ENCODE measurements at regions not wholly inside any gene's neighbourhood (a gene's known extent, or its start where the extent isn't known, plus 50 kb on each side); places are given as distances from the start of the nearest gene placed in this dataset.

DNA sequence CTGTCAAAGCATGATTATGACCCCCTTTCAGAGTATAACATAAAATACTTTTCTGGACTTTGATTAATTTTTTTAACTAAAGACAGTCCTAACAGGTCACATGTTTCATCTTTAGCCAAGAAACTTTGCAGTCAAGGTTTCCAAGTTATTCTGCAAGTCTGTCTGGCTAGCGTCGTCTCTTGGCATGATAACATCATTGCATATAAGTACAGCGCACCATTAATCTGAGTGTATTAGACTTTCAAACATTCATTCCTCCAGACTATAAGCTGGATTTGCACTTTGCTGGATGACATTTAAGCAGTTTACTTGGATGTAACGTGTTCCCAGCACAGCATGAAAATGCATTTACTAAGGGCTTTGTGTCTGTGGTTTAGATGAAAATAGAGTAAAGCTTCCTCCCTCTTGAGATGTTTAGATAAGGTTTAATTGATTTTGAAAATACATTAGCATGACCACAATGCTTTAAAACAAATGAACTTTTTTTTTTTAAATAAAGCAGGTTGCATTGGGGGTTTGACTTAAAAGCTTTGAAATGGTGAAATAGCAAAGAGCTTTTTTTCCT is 349.0 kb upstream of the MTPN start:
- no peak overlapping the region for H3K4me3 ChIP-seq (ENCODE audit: low read depth, low read length)
- DNase-seq (ENCODE audit: low read depth): no peak
- TF ChIP-seq, protein P1, sequence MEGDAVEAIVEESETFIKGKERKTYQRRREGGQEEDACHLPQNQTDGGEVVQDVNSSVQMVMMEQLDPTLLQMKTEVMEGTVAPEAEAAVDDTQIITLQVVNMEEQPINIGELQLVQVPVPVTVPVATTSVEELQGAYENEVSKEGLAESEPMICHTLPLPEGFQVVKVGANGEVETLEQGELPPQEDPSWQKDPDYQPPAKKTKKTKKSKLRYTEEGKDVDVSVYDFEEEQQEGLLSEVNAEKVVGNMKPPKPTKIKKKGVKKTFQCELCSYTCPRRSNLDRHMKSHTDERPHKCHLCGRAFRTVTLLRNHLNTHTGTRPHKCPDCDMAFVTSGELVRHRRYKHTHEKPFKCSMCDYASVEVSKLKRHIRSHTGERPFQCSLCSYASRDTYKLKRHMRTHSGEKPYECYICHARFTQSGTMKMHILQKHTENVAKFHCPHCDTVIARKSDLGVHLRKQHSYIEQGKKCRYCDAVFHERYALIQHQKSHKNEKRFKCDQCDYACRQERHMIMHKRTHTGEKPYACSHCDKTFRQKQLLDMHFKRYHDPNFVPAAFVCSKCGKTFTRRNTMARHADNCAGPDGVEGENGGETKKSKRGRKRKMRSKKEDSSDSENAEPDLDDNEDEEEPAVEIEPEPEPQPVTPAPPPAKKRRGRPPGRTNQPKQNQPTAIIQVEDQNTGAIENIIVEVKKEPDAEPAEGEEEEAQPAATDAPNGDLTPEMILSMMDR (IDR thresholded peaks at IDR 0.05; ENCODE audit: insufficient read depth, low read depth, low read length, missing control alignments): no peak

DNA sequence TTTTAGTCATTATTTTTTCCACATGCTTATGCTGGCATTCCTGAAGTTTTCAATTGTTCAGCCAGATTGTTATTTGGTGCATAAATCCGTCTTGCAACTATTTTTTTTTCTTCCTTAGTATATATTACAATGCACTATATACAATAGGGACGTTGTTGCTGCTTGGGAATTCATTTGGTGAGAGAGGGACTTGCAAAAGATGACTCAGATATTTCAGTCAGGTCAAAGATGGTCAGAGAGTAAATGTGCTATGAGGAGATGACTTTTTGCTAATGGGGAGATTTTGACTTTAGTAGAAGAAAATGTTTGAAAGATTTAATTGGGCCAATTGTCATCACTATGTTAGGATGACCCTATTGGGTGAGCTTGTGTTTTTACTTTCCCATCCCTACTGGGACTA is 348.4 kb upstream of the MTPN start:
- TF ChIP-seq, protein P1 (IDR thresholded peaks at IDR 0.05; ENCODE audit: insufficient read depth, low read depth, low read length, missing control alignments): no peak
- DNase-seq (ENCODE audit: low read depth): no peak
- no peak overlapping the region for H3K4me3 ChIP-seq (ENCODE audit: low read depth, low read length)

DNA sequence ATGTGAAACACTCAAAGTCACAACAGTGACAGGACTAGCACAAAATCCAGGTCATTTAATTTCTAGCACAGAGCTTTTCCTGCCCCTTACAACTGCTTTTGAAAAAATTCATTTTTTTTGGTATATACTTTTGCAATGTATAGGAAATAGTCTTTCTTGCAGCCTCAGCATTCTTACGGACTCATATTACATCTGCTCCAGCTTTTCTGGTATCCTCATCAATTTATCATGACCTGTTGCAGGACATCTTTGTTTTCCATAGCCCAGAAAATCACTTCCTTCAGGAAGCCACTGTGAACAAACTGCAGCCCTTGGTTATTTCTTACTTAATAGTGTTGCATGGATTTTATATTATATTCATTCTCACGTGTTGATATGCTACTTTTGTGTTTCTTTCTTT is 347.9 kb upstream of the MTPN start:
- TF ChIP-seq, protein P1 (IDR thresholded peaks at IDR 0.05; ENCODE audit: insufficient read depth, low read depth, low read length, missing control alignments): no peak
- DNase-seq (ENCODE audit: low read depth): no peak
- no peak overlapping the region for H3K4me3 ChIP-seq (ENCODE audit: low read depth, low read length)

DNA sequence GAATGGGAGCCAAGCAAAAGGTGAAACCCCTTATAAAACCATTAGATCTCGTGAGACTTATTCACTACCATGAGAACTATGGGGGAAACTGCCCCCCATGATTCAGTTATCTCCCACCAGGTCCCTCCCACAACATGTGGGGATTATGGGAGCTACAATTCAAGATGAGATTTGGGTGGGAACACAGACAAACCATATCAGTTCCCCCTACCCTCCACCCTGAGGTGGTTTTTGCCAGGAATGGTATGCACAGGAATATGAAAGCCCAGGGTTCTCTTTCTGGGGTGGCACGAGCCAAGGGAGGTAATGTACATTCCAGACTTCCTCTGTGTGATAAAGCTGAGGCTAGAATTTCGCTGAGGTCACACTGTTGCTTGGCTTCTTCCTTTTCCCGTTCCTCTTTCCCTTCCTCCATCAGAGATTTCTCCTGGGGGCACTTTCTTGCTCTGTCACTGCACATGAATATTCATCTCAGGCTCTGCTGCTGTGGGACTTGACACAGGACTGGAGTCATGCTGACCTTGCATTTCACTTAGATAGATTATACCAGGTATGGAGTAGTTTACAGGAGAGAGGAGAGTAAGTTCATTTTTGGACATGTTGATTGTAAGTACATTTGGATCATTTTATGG is 347.0 kb upstream of the MTPN start:
- no peak for DNase-seq (ENCODE audit: low read depth)
- no peak overlapping the region for H3K4me3 ChIP-seq (ENCODE audit: low read depth, low read length)
- TF ChIP-seq, protein P1 (IDR thresholded peaks at IDR 0.05; ENCODE audit: insufficient read depth, low read depth, low read length, missing control alignments): no peak

DNA sequence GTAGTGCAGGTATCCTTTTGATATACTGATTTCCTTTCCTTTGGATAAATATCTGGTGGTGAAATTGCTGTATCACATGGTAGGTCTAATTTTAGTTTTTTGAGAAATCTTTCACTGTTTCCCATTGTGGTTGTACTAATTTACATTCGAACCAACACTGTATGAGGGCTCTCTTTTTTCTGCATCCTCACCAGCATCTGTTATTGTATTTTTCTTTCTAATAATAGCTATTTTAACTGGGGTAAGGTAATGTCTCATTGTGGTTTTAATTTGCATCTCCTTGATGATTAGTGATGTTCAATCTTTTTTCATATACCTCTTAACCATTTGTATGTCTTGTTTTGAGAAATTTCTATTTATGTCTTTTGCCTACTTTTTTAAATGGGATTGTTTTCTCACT is 335.4 kb upstream of the MTPN start:
- DNase-seq (ENCODE audit: low read depth): no peak
- no peak overlapping the region for H3K4me3 ChIP-seq (ENCODE audit: low read depth, low read length)
- TF ChIP-seq, protein P1 (IDR thresholded peaks at IDR 0.05; ENCODE audit: insufficient read depth, low read depth, low read length, missing control alignments): no peak

DNA sequence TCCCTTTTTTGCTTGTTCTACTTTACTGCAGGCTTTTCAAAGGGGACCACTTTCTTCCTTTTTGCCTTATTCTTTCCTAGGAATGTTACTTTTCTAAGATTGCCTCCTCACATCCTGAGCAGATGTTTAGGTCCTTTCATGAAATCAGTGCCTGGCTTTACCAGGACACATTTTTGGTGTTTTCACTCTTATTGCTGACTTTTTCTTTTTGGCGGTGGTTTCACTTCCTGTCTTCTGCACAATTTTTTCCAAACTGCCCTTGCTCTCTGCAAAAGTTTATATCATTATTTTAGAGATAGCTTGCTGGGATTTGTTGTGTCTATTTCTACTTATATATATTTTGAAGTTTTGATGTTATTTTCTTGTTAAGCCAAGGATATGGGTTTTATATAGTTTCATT is 332.2 kb upstream of the MTPN start:
- DNase-seq (ENCODE audit: low read depth): no peak
- TF ChIP-seq, protein P1 (IDR thresholded peaks at IDR 0.05; ENCODE audit: insufficient read depth, low read depth, low read length, missing control alignments): no peak
- no peak overlapping the region for H3K4me3 ChIP-seq (ENCODE audit: low read depth, low read length)

DNA sequence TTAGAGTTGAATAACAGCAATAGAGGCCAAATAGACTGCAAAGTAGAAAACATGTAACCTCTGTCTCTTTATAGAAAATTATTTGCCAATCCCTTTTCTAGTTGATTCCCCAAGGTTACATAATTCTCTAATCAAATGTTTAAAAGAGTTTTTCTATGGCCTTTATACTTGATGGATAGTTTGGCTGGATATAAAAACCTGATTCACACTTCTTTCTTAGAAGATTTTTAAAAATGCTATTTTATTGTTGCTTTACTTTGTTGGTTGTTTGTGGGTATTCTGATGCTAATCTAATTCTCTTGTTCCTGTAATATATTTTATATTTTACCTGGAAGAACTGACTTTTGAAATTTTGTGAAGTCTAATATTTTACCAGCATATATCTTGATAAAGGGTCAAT is 331.1 kb upstream of the MTPN start:
- no peak overlapping the region for H3K4me3 ChIP-seq (ENCODE audit: low read depth, low read length)
- DNase-seq (ENCODE audit: low read depth): no peak
- TF ChIP-seq, protein P1 (IDR thresholded peaks at IDR 0.05; ENCODE audit: insufficient read depth, low read depth, low read length, missing control alignments): no peak

Data from GM12865 (cell line).